H1 (cell line): ENCODE measurements at regions not wholly inside any gene's neighbourhood (a gene's known extent, or its start where the extent isn't known, plus 50 kb on each side); places are given as distances from the start of the nearest gene placed in this dataset.

ENCODE experiments used
- CTCF ChIP-seq, 3 experiments: IDR thresholded peaks; 1 replicate in 2 of 3; 2 replicates in 1 of 3; pipeline versions ENCODE4 v1.5.1 to v1.6.1; 2011; ENCODE audit warnings: low read length in 3 of 3, mild to moderate bottlenecking in 3 of 3, inconsistent platforms in 2 of 3, low read depth in 1 of 3, moderate library complexity in 1 of 3; ENCODE audit not compliant: insufficient read depth in 1 of 3; ENCODE audit errors: control extremely low read depth in 1 of 3
- EGR1 ChIP-seq: IDR thresholded peaks from 2 replicates; pipeline ENCODE4 v1.6.1; 2011; ENCODE audit warnings: low read depth, low read length, borderline replicate concordance
- NRF1 ChIP-seq: IDR thresholded peaks from 2 replicates; pipeline ENCODE4 v1.6.1; 2011; ENCODE audit warnings: mild to moderate bottlenecking, low read depth, low read length, improper control_type of control experiment
- SIN3A ChIP-seq, 2 experiments: IDR thresholded peaks in 1 of 2; conservative IDR thresholded peaks in 1 of 2; 2 replicates each; pipeline ENCODE4 v1.6.1; 2011 to 2012; ENCODE audit warnings: low read length in 2 of 2, improper control_type of control experiment in 1 of 2, low read depth in 1 of 2, mild to moderate bottlenecking in 1 of 2
- SP2 ChIP-seq: IDR thresholded peaks from 2 replicates; pipeline ENCODE4 v1.6.1; 2012; ENCODE audit warnings: mild to moderate bottlenecking, low read length, inconsistent platforms

- TF ChIP-seq EGR1, result no peak
- TF ChIP-seq SP2, result no peak
- TF ChIP-seq NRF1, result no peak
- TF ChIP-seq CTCF (IDR thresholded peaks at IDR 0.05; ENCODE audit: control extremely low read depth in 1 of 3, insufficient read depth in 1 of 3, low read depth in 1 of 3, low read length in 3 of 3), result no peak
- no peak for TF ChIP-seq SIN3A (conservative IDR thresholded peaks at IDR 0.05 in 1 of 2, IDR thresholded peaks at IDR 0.05 in 1 of 2; ENCODE audit: low read depth in 1 of 2, low read length in 2 of 2)
- TF ChIP-seq, all 59 proteins: peak for 0
Observed at GRCh38 chr1:228917342-228917741, 182.1 kb downstream of the RHOU start (continued).
